ENCODE measurements at regions not wholly inside any gene's neighbourhood (a gene's known extent, or its start where the extent isn't known, plus 50 kb on each side); places are given as distances from the start of the nearest gene placed in this dataset.

DNA sequence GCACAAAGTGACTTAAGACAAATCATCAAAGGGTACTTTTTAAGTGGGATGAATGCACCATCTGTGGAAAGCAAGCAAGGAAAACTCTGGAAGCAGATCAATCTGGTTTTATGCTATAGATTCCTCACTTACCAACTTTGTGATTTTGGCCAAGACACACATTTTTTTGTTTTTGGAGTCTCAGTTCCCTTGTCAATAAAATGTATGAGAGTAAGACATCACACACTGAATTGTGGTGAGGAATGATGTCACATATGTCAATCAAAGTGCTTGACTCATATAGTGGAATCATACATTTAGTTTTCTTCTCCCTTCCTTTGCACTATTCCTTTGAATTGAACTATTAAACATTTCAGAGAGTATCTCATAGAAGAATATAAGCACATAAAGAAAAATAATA, 620.5 kb upstream of the CITED2 start:
- H3K9me3 Mint-ChIP-seq (ENCODE audit: unreplicated experiment) = peaks cover 14% of the 10 kb centered on the region
- H3K4me1 Mint-ChIP-seq (ENCODE audit: unreplicated experiment) = peaks cover 24% of the 10 kb centered on the region
- no peak overlapping the region for H3K4me3 Mint-ChIP-seq (ENCODE audit: unreplicated experiment)
- H3K27ac Mint-ChIP-seq (ENCODE audit: unreplicated experiment) = no peak overlapping the region
- H3K36me3 Mint-ChIP-seq (ENCODE audit: unreplicated experiment) = peaks cover 3% of the 10 kb centered on the region
- TF ChIP-seq, protein P1, sequence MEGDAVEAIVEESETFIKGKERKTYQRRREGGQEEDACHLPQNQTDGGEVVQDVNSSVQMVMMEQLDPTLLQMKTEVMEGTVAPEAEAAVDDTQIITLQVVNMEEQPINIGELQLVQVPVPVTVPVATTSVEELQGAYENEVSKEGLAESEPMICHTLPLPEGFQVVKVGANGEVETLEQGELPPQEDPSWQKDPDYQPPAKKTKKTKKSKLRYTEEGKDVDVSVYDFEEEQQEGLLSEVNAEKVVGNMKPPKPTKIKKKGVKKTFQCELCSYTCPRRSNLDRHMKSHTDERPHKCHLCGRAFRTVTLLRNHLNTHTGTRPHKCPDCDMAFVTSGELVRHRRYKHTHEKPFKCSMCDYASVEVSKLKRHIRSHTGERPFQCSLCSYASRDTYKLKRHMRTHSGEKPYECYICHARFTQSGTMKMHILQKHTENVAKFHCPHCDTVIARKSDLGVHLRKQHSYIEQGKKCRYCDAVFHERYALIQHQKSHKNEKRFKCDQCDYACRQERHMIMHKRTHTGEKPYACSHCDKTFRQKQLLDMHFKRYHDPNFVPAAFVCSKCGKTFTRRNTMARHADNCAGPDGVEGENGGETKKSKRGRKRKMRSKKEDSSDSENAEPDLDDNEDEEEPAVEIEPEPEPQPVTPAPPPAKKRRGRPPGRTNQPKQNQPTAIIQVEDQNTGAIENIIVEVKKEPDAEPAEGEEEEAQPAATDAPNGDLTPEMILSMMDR (IDR thresholded peaks at IDR 0.05) = no peak
- no peaks in the 10 kb centered on the region for H3K27me3 Mint-ChIP-seq (ENCODE audit: unreplicated experiment)
- DNase-seq (ENCODE audit: extremely low spot score, unreplicated experiment) = no peak

DNA sequence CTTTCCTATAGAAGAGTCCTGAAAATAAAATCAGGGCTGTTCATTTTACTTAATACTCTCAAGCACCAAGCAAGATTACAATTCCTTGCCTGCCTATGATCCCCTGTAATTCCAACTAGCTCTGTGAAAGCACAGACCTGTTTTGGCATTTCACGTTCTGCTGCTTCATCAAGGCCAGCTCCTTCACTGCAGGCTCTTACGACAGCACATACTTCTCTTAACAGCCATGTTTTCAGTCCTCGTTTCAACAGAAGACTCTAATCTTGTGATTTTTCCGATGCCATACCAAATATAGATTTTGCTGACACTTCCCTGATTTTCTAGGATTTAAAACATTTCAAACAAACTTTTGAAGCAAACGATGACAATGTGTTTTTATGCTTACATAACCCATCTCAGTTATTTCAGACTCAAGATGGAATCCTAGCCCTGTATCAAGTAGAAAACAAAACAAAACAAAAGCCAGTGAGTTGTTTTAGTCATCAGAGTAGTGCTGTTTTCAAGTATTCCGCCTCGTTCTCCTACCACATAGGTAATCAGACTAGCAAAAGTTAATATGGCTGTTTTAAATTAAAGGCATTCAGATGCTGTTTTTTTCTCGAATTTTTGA, 616.5 kb upstream of the CITED2 start:
- DNase-seq (ENCODE audit: extremely low spot score, unreplicated experiment) = no peak
- no peak overlapping the region for H3K4me3 Mint-ChIP-seq (ENCODE audit: unreplicated experiment)
- peak overlapping the region; percentile 90 for H3K27ac Mint-ChIP-seq (ENCODE audit: unreplicated experiment)
- TF ChIP-seq, protein P1 (IDR thresholded peaks at IDR 0.05) = no peak
- peaks cover 3% of the 10 kb centered on the region for H3K36me3 Mint-ChIP-seq (ENCODE audit: unreplicated experiment)
- H3K4me1 Mint-ChIP-seq (ENCODE audit: unreplicated experiment) = peaks cover 36% of the 10 kb centered on the region
- peaks cover 19% of the 10 kb centered on the region for H3K9me3 Mint-ChIP-seq (ENCODE audit: unreplicated experiment)
- H3K27me3 Mint-ChIP-seq (ENCODE audit: unreplicated experiment) = no peaks in the 10 kb centered on the region

DNA sequence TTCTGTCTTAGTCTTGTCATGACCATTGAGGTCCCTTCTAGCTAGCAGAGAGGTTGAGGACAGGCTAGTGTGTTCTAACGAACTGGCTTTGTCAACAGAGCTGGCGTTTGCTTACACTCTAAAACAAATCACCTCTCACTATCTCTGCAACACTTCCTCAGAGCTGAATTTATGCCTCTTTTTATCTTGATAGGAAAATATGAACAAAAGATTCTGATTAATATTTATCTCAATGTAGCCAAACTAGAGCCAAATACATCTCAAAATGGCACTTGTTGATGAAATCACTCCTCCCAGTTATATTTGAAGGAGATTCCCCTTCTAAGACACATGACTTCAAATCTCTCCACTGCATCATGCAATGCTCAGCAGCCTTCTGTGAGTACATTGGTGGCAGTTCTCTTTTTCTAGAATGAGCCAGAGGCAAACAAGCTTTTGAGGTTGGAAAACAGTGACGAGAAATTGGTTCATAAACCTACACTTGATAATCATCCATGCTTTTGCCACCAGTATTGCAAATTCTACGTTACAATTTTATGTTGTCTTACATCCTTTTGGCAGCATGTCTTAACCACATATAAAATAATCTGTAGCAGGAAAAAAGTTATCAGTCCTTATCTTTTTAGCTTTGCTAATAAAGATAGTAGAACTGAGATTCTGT, 615.7 kb upstream of the CITED2 start:
- H3K27ac Mint-ChIP-seq (ENCODE audit: unreplicated experiment) = peak overlapping the region; percentile 90

DNA sequence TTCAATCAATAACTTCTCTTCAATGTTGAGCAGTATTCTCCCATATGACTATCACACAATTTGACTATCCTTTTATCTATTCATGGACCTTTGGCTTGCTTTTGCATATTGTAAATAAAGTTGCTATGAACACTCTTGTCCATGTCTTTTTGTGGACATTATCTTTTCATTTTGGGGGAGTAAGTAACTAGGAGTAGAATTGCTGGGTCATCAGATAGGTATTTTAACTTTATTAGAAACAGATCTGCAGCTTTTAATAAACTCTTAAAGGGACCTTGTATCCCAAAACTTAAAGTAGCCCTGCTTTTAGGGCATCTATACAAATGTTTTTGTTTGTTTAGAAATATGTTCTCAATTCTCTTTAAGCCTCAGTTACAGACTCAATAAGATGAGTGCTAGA, 614.2 kb upstream of the CITED2 start:
- Mint-ChIP-seq H3K27me3 (ENCODE audit: unreplicated experiment) (no peaks in the 10 kb centered on the region), H3K27ac (ENCODE audit: unreplicated experiment) (no peak overlapping the region), H3K4me3 (ENCODE audit: unreplicated experiment) (no peak overlapping the region), H3K4me1 (ENCODE audit: unreplicated experiment) (peaks cover 47% of the 10 kb centered on the region), H3K9me3 (ENCODE audit: unreplicated experiment) (peaks cover 12% of the 10 kb centered on the region), H3K36me3 (ENCODE audit: unreplicated experiment) (peaks cover under 1% of the 10 kb centered on the region)
- TF ChIP-seq, protein P1 (IDR thresholded peaks at IDR 0.05) = no peak
- no peak for DNase-seq (ENCODE audit: extremely low spot score, unreplicated experiment)

More for the DNA sequence above, 615.7 kb upstream of the CITED2 start:
- Mint-ChIP-seq H3K4me1 (ENCODE audit: unreplicated experiment) (peaks cover 39% of the 10 kb centered on the region), H3K36me3 (ENCODE audit: unreplicated experiment) (peaks cover 3% of the 10 kb centered on the region), H3K9me3 (ENCODE audit: unreplicated experiment) (peaks cover 19% of the 10 kb centered on the region), H3K27me3 (ENCODE audit: unreplicated experiment) (no peaks in the 10 kb centered on the region), H3K4me3 (ENCODE audit: unreplicated experiment) (no peak overlapping the region)
- TF ChIP-seq, protein P1 (IDR thresholded peaks at IDR 0.05) = no peak
- DNase-seq (ENCODE audit: extremely low spot score, unreplicated experiment) = no peak

DNA sequence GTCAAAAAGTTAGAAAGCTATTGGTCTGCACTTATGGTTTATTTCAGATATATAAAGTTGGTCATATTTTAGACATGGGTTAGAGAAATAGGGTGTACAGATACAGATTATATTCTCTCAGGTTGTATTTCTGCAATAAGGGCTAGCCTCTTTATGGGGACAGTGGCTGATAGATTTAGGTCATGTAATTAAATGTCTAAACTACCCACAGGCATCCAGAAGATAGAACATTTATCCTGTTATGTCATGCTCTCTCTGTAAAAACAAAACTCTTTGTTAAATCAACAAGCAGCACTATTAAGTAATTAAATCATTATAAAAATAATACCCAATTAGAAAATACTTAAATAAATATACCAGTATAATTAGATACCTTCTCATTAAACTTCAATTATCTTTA, 612.6 kb upstream of the CITED2 start:
- H3K4me3 Mint-ChIP-seq (ENCODE audit: unreplicated experiment) = no peak overlapping the region
- TF ChIP-seq, protein P1 (IDR thresholded peaks at IDR 0.05) = no peak
- peaks cover 7% of the 10 kb centered on the region for H3K9me3 Mint-ChIP-seq (ENCODE audit: unreplicated experiment)
- H3K36me3 Mint-ChIP-seq (ENCODE audit: unreplicated experiment) = no peaks in the 10 kb centered on the region
- H3K4me1 Mint-ChIP-seq (ENCODE audit: unreplicated experiment) = peaks cover 63% of the 10 kb centered on the region
- H3K27ac Mint-ChIP-seq (ENCODE audit: unreplicated experiment) = peak overlapping the region; percentile 48
- H3K27me3 Mint-ChIP-seq (ENCODE audit: unreplicated experiment) = no peaks in the 10 kb centered on the region
- DNase-seq (ENCODE audit: extremely low spot score, unreplicated experiment) = no peak

Measured in osteocyte (in vitro differentiated cells).